ENCODE measurements at regions not wholly inside any gene's neighbourhood (a gene's known extent, or its start where the extent isn't known, plus 50 kb on each side); places are given as distances from the start of the nearest gene placed in this dataset.
"Not testable (repeated sequence)": the region's sequence is repeated elsewhere in the genome, so short reads cannot be mapped to it uniquely, and the experiment has no call there.

DNA sequence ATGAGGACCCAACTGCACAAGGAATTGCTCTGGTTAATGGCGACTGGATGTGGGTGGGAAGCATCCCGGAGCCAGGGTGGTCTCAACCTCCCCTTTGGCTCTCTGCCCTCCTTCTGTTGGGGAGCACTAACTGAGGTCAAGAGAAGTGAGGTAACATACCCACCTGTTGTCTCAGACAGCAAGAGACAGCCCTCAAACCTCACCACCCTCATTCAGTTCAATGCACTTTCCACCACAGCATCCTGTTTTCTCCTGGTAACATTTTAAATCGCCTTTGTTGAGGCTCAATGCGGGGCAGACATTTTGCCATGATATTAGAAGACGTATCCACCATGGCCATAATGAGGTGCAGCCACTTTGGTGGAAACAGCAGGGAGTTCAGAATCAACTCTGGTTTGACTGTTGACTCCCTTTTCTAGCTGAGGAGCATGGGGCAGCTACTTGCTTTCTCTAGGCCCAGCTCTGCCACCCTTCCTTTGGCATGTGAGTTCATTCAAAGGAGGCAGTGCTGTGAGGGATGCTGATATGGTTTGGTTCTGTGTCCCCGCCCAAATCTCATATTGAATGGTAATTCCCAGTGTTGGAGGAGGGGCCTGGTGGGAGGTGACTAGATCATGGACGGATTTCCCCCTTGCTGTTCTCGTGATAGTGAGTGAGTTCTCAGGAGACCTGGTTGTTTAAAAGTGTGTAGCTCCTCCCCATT lies 338.6 kb downstream of the PCNX1 start:
- TF ChIP-seq, protein P1, sequence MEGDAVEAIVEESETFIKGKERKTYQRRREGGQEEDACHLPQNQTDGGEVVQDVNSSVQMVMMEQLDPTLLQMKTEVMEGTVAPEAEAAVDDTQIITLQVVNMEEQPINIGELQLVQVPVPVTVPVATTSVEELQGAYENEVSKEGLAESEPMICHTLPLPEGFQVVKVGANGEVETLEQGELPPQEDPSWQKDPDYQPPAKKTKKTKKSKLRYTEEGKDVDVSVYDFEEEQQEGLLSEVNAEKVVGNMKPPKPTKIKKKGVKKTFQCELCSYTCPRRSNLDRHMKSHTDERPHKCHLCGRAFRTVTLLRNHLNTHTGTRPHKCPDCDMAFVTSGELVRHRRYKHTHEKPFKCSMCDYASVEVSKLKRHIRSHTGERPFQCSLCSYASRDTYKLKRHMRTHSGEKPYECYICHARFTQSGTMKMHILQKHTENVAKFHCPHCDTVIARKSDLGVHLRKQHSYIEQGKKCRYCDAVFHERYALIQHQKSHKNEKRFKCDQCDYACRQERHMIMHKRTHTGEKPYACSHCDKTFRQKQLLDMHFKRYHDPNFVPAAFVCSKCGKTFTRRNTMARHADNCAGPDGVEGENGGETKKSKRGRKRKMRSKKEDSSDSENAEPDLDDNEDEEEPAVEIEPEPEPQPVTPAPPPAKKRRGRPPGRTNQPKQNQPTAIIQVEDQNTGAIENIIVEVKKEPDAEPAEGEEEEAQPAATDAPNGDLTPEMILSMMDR (conservative IDR thresholded peaks at IDR 0.05; ENCODE audit: low read depth, low read length), result no peak
- no peak overlapping the region for H3K4me3 ChIP-seq (ENCODE audit: low read depth, low read length)
- DNase-seq (ENCODE audit: low read depth), result no peak

DNA sequence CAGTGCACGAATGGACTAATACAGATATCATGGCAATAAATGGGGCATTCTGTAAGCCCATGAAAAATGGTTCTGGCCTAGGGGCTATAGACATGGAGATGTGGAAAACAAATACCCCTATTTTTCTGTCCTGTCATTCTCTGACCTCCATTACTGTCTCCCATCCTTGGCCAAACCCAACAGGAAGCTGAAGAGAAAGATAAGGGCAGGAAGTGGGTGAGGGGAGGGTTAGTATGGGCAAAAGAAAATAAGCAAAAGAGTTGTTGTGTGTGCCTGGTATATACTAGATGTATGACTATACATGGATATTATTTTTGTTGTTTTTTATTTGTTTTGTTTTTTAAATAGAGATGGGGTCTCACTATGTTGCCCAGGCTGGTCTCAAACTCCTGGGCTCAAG lies 339.3 kb downstream of the PCNX1 start:
- no peak overlapping the region for H3K4me3 ChIP-seq (ENCODE audit: low read depth, low read length)
- TF ChIP-seq, protein P1 (conservative IDR thresholded peaks at IDR 0.05; ENCODE audit: low read depth, low read length), result no peak
- DNase-seq (ENCODE audit: low read depth), result no peak

DNA sequence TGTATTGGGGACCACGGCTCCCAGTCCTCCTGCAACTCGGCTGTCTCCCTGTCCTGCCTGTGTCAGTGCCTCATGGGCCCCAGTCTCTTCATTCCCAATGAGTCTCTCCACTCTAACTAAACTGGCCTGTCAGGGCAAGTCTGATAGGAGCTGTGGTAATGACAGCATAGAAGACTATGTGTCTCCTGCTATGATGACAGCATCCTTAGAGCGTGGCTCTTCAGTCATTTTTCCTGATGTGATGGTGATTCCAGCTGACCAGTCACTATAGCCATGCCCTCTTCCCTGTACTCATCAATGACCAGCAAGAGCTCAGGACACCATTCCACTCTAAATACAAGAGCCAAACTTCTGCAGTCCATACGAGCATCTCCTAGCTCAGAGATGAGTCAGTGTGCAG lies 339.8 kb downstream of the PCNX1 start:
- H3K4me3 ChIP-seq (ENCODE audit: low read depth, low read length), result no peak overlapping the region
- TF ChIP-seq, protein P1 (conservative IDR thresholded peaks at IDR 0.05; ENCODE audit: low read depth, low read length), result no peak
- no peak for DNase-seq (ENCODE audit: low read depth)

DNA sequence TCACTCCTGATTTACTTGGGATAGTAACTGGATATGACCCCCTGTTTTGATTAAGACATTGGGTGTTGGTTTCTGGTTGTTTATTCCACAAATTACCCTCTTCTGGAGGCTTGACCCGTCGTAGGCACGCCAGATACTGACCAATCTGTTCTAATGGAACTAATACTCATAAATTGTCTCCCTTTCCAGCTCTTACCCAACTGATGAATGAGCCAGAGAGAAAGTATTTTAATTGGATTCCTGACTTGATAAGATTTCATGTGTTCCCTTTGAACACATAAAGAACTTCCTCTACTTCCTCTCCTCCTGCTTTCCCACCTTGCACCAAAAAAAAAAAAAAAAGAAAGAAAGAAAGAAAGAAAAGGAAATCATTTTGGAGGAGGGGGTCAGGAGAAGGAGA lies 340.9 kb downstream of the PCNX1 start:
- no peak overlapping the region for H3K4me3 ChIP-seq (ENCODE audit: low read depth, low read length)
- TF ChIP-seq, protein P1 (conservative IDR thresholded peaks at IDR 0.05; ENCODE audit: low read depth, low read length), result no peak

DNA sequence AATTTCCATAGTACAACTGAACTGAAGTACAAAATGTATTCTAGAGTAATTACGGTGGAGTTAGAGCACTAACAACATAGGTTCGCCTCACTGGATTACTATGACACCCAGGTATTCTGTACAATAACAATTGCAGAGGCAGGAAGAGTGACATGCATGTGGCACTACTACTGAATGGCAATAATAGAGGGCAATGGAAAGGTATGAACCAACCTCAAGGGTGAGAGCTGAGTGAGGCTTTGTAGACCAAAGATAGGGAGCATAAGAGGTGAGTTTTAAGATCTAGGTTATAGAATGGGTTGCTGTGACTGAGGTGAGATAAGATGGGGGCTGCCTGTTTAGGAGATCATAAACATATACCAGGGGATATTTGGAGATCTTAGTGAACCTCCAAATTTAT lies 343.1 kb downstream of the PCNX1 start:
- TF ChIP-seq, protein P1 (conservative IDR thresholded peaks at IDR 0.05; ENCODE audit: low read depth, low read length), result no peak
- DNase-seq (ENCODE audit: low read depth), result no peak
- H3K4me3 ChIP-seq (ENCODE audit: low read depth, low read length), result no peak overlapping the region

More for the DNA sequence above, 340.9 kb downstream of the PCNX1 start:
- DNase-seq (ENCODE audit: low read depth), result no peak

DNA sequence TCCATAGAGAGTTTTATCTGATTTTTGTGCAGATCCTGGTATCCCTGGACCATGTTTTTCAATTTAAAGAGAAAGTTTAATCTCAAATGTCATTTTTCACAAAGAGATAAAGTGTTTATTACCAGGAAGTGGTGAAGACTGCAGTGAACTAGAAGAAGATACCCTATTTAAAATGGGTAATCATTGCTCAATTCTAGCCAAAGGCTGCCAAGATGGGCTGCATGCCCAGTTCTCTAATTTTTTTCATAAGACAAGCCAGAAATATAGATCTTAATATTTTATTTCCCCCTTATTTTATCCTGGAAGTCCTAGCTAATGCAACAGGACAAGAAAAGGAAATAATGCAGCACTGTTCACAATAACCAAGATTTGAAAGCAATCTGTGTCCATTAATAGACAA lies 343.5 kb downstream of the PCNX1 start:
- H3K4me3 ChIP-seq (ENCODE audit: low read depth, low read length), result no peak overlapping the region
- DNase-seq (ENCODE audit: low read depth), result no peak
- TF ChIP-seq, protein P1 (conservative IDR thresholded peaks at IDR 0.05; ENCODE audit: low read depth, low read length), result no peak

DNA sequence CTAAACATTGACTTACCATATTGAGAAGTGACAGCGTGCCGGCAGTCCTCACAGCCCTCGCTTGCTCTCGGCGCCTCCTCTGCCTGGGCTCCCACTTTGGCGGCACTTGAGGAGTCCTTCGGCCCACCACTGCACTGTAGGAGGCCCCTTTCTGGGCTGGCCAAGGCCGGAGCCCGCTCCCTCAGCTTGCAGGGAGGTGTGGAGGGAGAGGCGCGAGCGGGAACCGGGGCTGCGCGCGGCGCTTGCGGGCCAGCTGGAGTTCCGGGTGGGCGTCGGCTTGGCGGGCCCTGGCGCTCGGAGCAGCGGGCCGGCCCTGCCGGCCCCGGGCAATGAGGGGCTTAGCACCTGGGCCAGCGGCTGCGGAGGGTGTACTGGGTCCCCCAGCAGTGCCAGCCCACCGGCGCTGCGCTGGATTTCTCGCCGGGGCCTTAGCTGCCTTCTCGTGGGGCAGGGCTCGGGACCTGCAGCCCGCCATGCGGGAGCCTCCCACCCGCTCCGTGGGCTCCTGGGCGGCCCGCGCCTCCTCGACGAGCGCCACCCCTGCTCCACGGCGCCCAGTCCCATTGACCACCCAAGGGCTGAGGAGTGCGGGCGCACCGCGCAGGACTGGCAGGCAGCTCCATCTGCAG lies 346.9 kb downstream of the PCNX1 start:
- not testable (repeated sequence) for H3K4me3 ChIP-seq (ENCODE audit: low read depth, low read length); DNase-seq (ENCODE audit: low read depth)

All from choroid plexus epithelial cell (primary cell).